Keratinocyte (primary cell): ENCODE measurements at regions not wholly inside any gene's neighbourhood (a gene's known extent, or its start where the extent isn't known, plus 50 kb on each side); places are given as distances from the start of the nearest gene placed in this dataset.

ENCODE experiments used
- DNase-seq: peaks from one replicate; pipeline ENCODE4 v3.0.0-alpha.2; 2011; ENCODE audit warnings: low read depth, missing footprints, low spot score
- FAIRE-seq: peaks from 2 replicates; lab custom pipeline; 2011; peaks lifted over from hg19 to GRCh38; lab: Jason Lieb, UNC
- H2AFZ ChIP-seq: 2 replicates; pipeline ENCODE4 v1.6.0; 2012; ENCODE audit warnings: low read length, control low read depth, inconsistent platforms; ENCODE audit not compliant: control insufficient read depth
- H3K27ac ChIP-seq: 2 replicates; pipeline ENCODE4 v1.5.1; 2011; ENCODE audit warnings: low read length; ENCODE audit not compliant: control insufficient read depth, insufficient read depth
- H3K27me3 ChIP-seq: 3 replicates; pipeline ENCODE4 v1.6.0; 2011; ENCODE audit warnings: low read length; ENCODE audit not compliant: control insufficient read depth, insufficient read depth; ENCODE audit errors: extremely low read depth
- H3K36me3 ChIP-seq, 2 experiments: 2 replicates in 1 of 2; 3 replicates in 1 of 2; pipeline ENCODE4 v1.5.1; 2011; ENCODE audit warnings: low read length in 2 of 2, mild to moderate bottlenecking in 1 of 2; ENCODE audit not compliant: control insufficient read depth in 2 of 2, insufficient read depth in 2 of 2; ENCODE audit errors: extremely low read depth in 1 of 2
- H3K4me1 ChIP-seq: 3 replicates; pipeline ENCODE4 v1.5.1; 2011; ENCODE audit warnings: low read length; ENCODE audit not compliant: control insufficient read depth, insufficient read depth; ENCODE audit errors: extremely low read depth
- H3K4me2 ChIP-seq: 3 replicates; pipeline ENCODE4 v1.6.0; 2011; ENCODE audit warnings: low read depth, low read length; ENCODE audit not compliant: control insufficient read depth, insufficient read depth; ENCODE audit errors: extremely low read depth
- H3K4me3 ChIP-seq, 3 experiments: fragments of 200-600 bp in 1 of 3; sonication (generic) in 1 of 3; 2 replicates in 2 of 3; 3 replicates in 1 of 3; pipeline ENCODE4 v1.5.1; 2011 to 2016; ENCODE audit warnings: low read length in 3 of 3, mild to moderate bottlenecking in 3 of 3, control low read depth in 2 of 3, inconsistent platforms in 1 of 3, low read depth in 1 of 3, mixed read lengths in 1 of 3, mixed run types in 1 of 3, moderate library complexity in 1 of 3; ENCODE audit not compliant: control insufficient read depth in 2 of 3, insufficient read depth in 2 of 3; ENCODE audit errors: extremely low read depth in 1 of 3
- H3K79me2 ChIP-seq: 2 replicates; pipeline ENCODE4 v1.6.0; 2012; ENCODE audit warnings: low read length; ENCODE audit not compliant: control insufficient read depth, insufficient read depth
- H3K9ac ChIP-seq: 3 replicates; pipeline ENCODE4 v1.6.0; 2011; ENCODE audit warnings: low read length; ENCODE audit not compliant: control insufficient read depth, insufficient read depth; ENCODE audit errors: extremely low read depth
- H3K9me1 ChIP-seq: 3 replicates; pipeline ENCODE4 v1.6.0; 2011; ENCODE audit warnings: low read length; ENCODE audit not compliant: control insufficient read depth, insufficient read depth; ENCODE audit errors: extremely low read depth
- H3K9me3 ChIP-seq: 2 replicates; pipeline ENCODE4 v1.5.1; 2012; ENCODE audit warnings: low read depth, low read length; ENCODE audit not compliant: control insufficient read depth
- H4K20me1 ChIP-seq: 3 replicates; pipeline ENCODE4 v1.6.0; 2011; ENCODE audit warnings: low read length; ENCODE audit not compliant: control insufficient read depth, insufficient read depth; ENCODE audit errors: extremely low read depth
- CTCF ChIP-seq, 3 experiments: IDR thresholded peaks in 1 of 3; conservative IDR thresholded peaks in 1 of 3; optimal IDR thresholded peaks in 1 of 3; 2 replicates in 2 of 3; 3 replicates in 1 of 3; pipeline versions ENCODE3 to v1.5.1; 2011; ENCODE audit warnings: low read length in 3 of 3, mild to moderate bottlenecking in 3 of 3, moderate library complexity in 2 of 3, control low read depth in 1 of 3, inconsistent platforms in 1 of 3; ENCODE audit not compliant: insufficient read depth in 2 of 3; ENCODE audit errors: extremely low read depth in 1 of 3
- EZH2 ChIP-seq: IDR thresholded peaks from one replicate; pipeline ENCODE4 v1.6.1; 2012; ENCODE audit warnings: inconsistent platforms, mild to moderate bottlenecking, low read length, moderate library complexity
- dilution Hi-C: fragments of 300-500 bp; cut with MboI; formaldehyde crosslinking; loops from one replicate; pipeline ENCODE4 v1.7.0; 2020; ENCODE audit warnings: low sequenced_read_pairs; ENCODE audit not compliant: extremely low pct_ligation_motif_present

- no peaks in the 10 kb centered on the region for H3K36me3 ChIP-seq
- H3K9me1 ChIP-seq, result no peaks in the 10 kb centered on the region
- TF ChIP-seq EZH2 (no peak), CTCF (optimal IDR thresholded peaks at IDR 0.05 in 1 of 3, IDR thresholded peaks at IDR 0.05 in 1 of 3, conservative IDR thresholded peaks at IDR 0.05 in 1 of 3; ENCODE audit: extremely low read depth in 1 of 3, insufficient read depth in 2 of 3, low read length in 3 of 3) (no peak)
- H3K4me2 ChIP-seq, result peak overlapping the region; percentile 23
- no peaks in the 10 kb centered on the region for H4K20me1 ChIP-seq
- H3K4me1 ChIP-seq, result peaks cover 16% of the 10 kb centered on the region
- H3K27me3 ChIP-seq, result no peaks in the 10 kb centered on the region
- no peaks in the 10 kb centered on the region for H3K9me3 ChIP-seq
- FAIRE-seq (peak; percentile 80), DNase-seq (no peak)
- peak overlapping the region; percentile 45 for H2AFZ ChIP-seq
- H3K9ac ChIP-seq, result no peak overlapping the region
- dilution Hi-C loops, result no loop called here
- H3K27ac ChIP-seq, result peak overlapping the region; percentile 32
- H3K79me2 ChIP-seq, result no peaks in the 10 kb centered on the region
- H3K4me3 ChIP-seq, result no peak overlapping the region
Observed at GRCh38 chr9:38208206-38208901, 139.3 kb upstream of the SHB start.

- Histone ChIP-seq H3K4me1 (peaks cover 16% of the 10 kb centered on the region), H3K9me1 (no peaks in the 10 kb centered on the region), H3K9ac (no peak overlapping the region), H3K27ac (no peak overlapping the region), H3K4me3 (no peak overlapping the region), H3K9me3 (no peaks in the 10 kb centered on the region), H3K36me3 (no peaks in the 10 kb centered on the region), H3K79me2 (no peaks in the 10 kb centered on the region), H3K4me2 (no peak overlapping the region), H2AFZ (no peak overlapping the region), H4K20me1 (no peaks in the 10 kb centered on the region), H3K27me3 (no peaks in the 10 kb centered on the region)
- DNase-seq (no peak), FAIRE-seq (no peak)
- no peak for TF ChIP-seq CTCF (optimal IDR thresholded peaks at IDR 0.05 in 1 of 3, IDR thresholded peaks at IDR 0.05 in 1 of 3, conservative IDR thresholded peaks at IDR 0.05 in 1 of 3; ENCODE audit: extremely low read depth in 1 of 3, insufficient read depth in 2 of 3, low read length in 3 of 3)
- TF ChIP-seq EZH2, result no peak
- dilution Hi-C loops, result no loop called here
Observed at GRCh38 chr9:38207247-38207778, 138.3 kb upstream of the SHB start.
